H1 (cell line): ENCODE measurements at regions not wholly inside any gene's neighbourhood (a gene's known extent, or its start where the extent isn't known, plus 50 kb on each side); places are given as distances from the start of the nearest gene placed in this dataset.

Experiments
- CTCF ChIA-PET: fragments of 300-600 bp; sonication (Branson Sonifier 250); formaldehyde crosslinking; loops from one replicate; lab custom pipeline; 2021; ENCODE audit not compliant: partially characterized antibody; lab: Charles Lee
- POLR2A ChIA-PET: fragments of 300-600 bp; sonication (Branson Sonifier 250); formaldehyde crosslinking; loops from one replicate; lab custom pipeline; 2021; ENCODE audit warnings: inconsistent platforms; ENCODE audit not compliant: partially characterized antibody; lab: Charles Lee
- DNase-seq, 2 experiments: peaks; one replicate each; pipeline versions ENCODE4 v3.0.0 to v3.0.0-alpha.2; 2010 to 2022; ENCODE audit warnings: low spot score in 2 of 2, low read depth in 1 of 2, mixed read lengths in 1 of 2
- FAIRE-seq: peaks from 2 replicates; lab custom pipeline; 2011; peaks lifted over from hg19 to GRCh38; lab: Jason Lieb, UNC
- H2AFZ ChIP-seq: 2 replicates; pipeline ENCODE4 v1.8.1; 2012; ENCODE audit warnings: low read length, inconsistent platforms
- H2AK5ac ChIP-seq: 2 replicates; pipeline ENCODE4 v1.6.1; 2013; ENCODE audit warnings: low read depth, low read length
- H2BK120ac ChIP-seq: replicated peaks from 2 replicates; pipeline ENCODE3; 2013; ENCODE audit warnings: low read depth, low read length, inconsistent platforms
- H2BK12ac ChIP-seq: 2 replicates; pipeline ENCODE4 v1.6.1; 2013; ENCODE audit warnings: low read depth, low read length
- H2BK15ac ChIP-seq: 2 replicates; pipeline ENCODE4 v1.6.1; 2013; ENCODE audit warnings: low read length
- H2BK20ac ChIP-seq: 2 replicates; pipeline ENCODE4 v1.6.1; 2013; ENCODE audit warnings: low read length
- H2BK5ac ChIP-seq: 2 replicates; pipeline ENCODE4 v1.6.1; 2013; ENCODE audit warnings: low read depth, low read length
- H3K14ac ChIP-seq: 2 replicates; pipeline ENCODE4 v1.6.1; 2013; ENCODE audit warnings: inconsistent platforms; ENCODE audit not compliant: insufficient read length
- H3K18ac ChIP-seq: 2 replicates; pipeline ENCODE4 v1.6.1; 2013; ENCODE audit warnings: low read length; ENCODE audit errors: extremely low read depth
- H3K23ac ChIP-seq: 2 replicates; pipeline ENCODE4 v1.6.1; 2013; ENCODE audit warnings: inconsistent platforms; ENCODE audit not compliant: insufficient read length
- H3K23me2 ChIP-seq: 2 replicates; pipeline ENCODE4 v1.6.1; 2013; ENCODE audit warnings: low read depth, low read length
- H3K27ac ChIP-seq: 2 replicates; pipeline ENCODE4 v1.6.1; 2011; ENCODE audit warnings: low read depth, low read length, inconsistent platforms
- H3K27me3 ChIP-seq, 4 experiments: replicated peaks in 1 of 4; 1 replicate in 1 of 4; 2 replicates in 3 of 4; pipeline versions ENCODE4 v1.6.1 to v1.8.1; 2011 to 2013; ENCODE audit warnings: low read length in 3 of 4, mild to moderate bottlenecking in 3 of 4, inconsistent platforms in 2 of 4, mixed read lengths in 2 of 4, moderate library complexity in 1 of 4; ENCODE audit not compliant: control insufficient read depth in 3 of 4, insufficient read depth in 3 of 4; ENCODE audit errors: extremely low read depth in 1 of 4
- H3K36me3 ChIP-seq, 4 experiments: 2 replicates each; pipeline versions ENCODE4 v1.6.1 to v1.8.1; 2011 to 2013; ENCODE audit warnings: mild to moderate bottlenecking in 4 of 4, low read length in 3 of 4, moderate library complexity in 2 of 4, control low read depth in 1 of 4, inconsistent platforms in 1 of 4; ENCODE audit not compliant: insufficient read depth in 4 of 4, control insufficient read depth in 2 of 4
- H3K4ac ChIP-seq: replicated peaks from 2 replicates; pipeline ENCODE3; 2013; ENCODE audit warnings: low read length, low read depth, mixed read lengths, inconsistent platforms; ENCODE audit not compliant: insufficient read length
- H3K4me1 ChIP-seq, 4 experiments: replicated peaks in 1 of 4; 1 replicate in 1 of 4; 2 replicates in 3 of 4; pipeline versions ENCODE4 v1.6.1 to v1.8.1; 2011 to 2013; ENCODE audit warnings: low read length in 3 of 4, inconsistent platforms in 2 of 4, mixed read lengths in 1 of 4; ENCODE audit not compliant: insufficient read depth in 4 of 4, control insufficient read depth in 3 of 4
- H3K4me2 ChIP-seq, 2 experiments: 2 replicates each; pipeline versions ENCODE4 v1.6.1 to v1.8.1; 2011 to 2013; ENCODE audit warnings: low read depth in 2 of 2, low read length in 2 of 2, control low read depth in 1 of 2, inconsistent platforms in 1 of 2, mild to moderate bottlenecking in 1 of 2; ENCODE audit not compliant: insufficient read depth in 1 of 2
- H3K4me3 ChIP-seq, 4 experiments: fragments of 200-600, 300-600 bp in 1 of 4; sonication (generic), shearing (Covaris generic), sonication (Bioruptor Twin) in 1 of 4; 2 replicates each; pipeline versions ENCODE4 v1.5.1 to v1.8.1; 2011 to 2016; ENCODE audit warnings: low read length in 4 of 4, low read depth in 3 of 4, control low read depth in 2 of 4, inconsistent platforms in 2 of 4, mild to moderate bottlenecking in 2 of 4, mixed read lengths in 1 of 4, moderate library complexity in 1 of 4; ENCODE audit not compliant: insufficient read depth in 2 of 4; ENCODE audit errors: extremely low read depth in 1 of 4
- H3K56ac ChIP-seq: replicated peaks from 2 replicates; pipeline ENCODE3; 2013; ENCODE audit warnings: low read depth, mild to moderate bottlenecking, mixed read lengths, low read length, inconsistent platforms; ENCODE audit not compliant: insufficient read length
- H3K79me1 ChIP-seq: 2 replicates; pipeline ENCODE4 v1.6.1; 2013; ENCODE audit warnings: low read depth, low read length, control low read depth
- H3K79me2 ChIP-seq, 2 experiments: 2 replicates each; pipeline versions ENCODE4 v1.6.1 to v1.8.1; 2012 to 2013; ENCODE audit warnings: low read length in 2 of 2, mild to moderate bottlenecking in 2 of 2, inconsistent platforms in 1 of 2; ENCODE audit not compliant: insufficient read depth in 2 of 2, control insufficient read depth in 1 of 2
- H3K9ac ChIP-seq, 4 experiments: replicated peaks in 1 of 4; 1 replicate in 1 of 4; 2 replicates in 3 of 4; pipeline versions ENCODE4 v1.6.1 to v1.8.1; 2011 to 2013; ENCODE audit warnings: low read depth in 3 of 4, low read length in 3 of 4, control low read depth in 2 of 4, mild to moderate bottlenecking in 2 of 4, moderate library complexity in 2 of 4, inconsistent platforms in 1 of 4; ENCODE audit errors: extremely low read depth in 1 of 4
- H3K9me3 ChIP-seq, 2 experiments: 2 replicates each; pipeline versions ENCODE4 v1.6.1 to v1.8.1; 2012 to 2013; ENCODE audit warnings: mild to moderate bottlenecking in 2 of 2, moderate library complexity in 2 of 2, control low read depth in 1 of 2, inconsistent platforms in 1 of 2, low read depth in 1 of 2, low read length in 1 of 2, mixed read lengths in 1 of 2; ENCODE audit not compliant: insufficient read depth in 2 of 2
- H4K20me1 ChIP-seq, 2 experiments: replicated peaks in 1 of 2; 2 replicates each; pipeline versions ENCODE3 to v1.8.1; 2011 to 2013; ENCODE audit warnings: inconsistent platforms in 2 of 2, low read length in 2 of 2, mild to moderate bottlenecking in 1 of 2; ENCODE audit not compliant: insufficient read depth in 2 of 2, control insufficient read depth in 1 of 2
- H4K5ac ChIP-seq: 2 replicates; pipeline ENCODE4 v1.6.1; 2013; ENCODE audit warnings: low read length, low read depth, mixed read lengths, inconsistent platforms; ENCODE audit not compliant: insufficient read length
- H4K8ac ChIP-seq: 2 replicates; pipeline ENCODE4 v1.8.0; 2013; ENCODE audit warnings: mild to moderate bottlenecking, moderate library complexity, low read length, inconsistent platforms; ENCODE audit not compliant: insufficient read depth; ENCODE audit errors: extremely low read depth
- H4K91ac ChIP-seq: replicated peaks from 2 replicates; pipeline ENCODE3; 2013; ENCODE audit warnings: low read length, mixed read lengths, inconsistent platforms; ENCODE audit not compliant: insufficient read length
- RAD21 ChIP-seq, 2 experiments: IDR thresholded peaks in 1 of 2; conservative IDR thresholded peaks in 1 of 2; 2 replicates each; pipeline ENCODE4 v1.6.1; 2011; ENCODE audit warnings: low read depth in 2 of 2, low read length in 2 of 2, improper control_type of control experiment in 1 of 2, inconsistent platforms in 1 of 2, mild to moderate bottlenecking in 1 of 2, moderate library complexity in 1 of 2
- WGBS, 2 experiments: shearing (Covaris generic) in 1 of 2; methylation state at CpG; one replicate each; pipeline versions ENCODE4 v1.1.6 to v1.1.7; 2013 to 2015; ENCODE audit warnings: low lambda C conversion rate in 2 of 2, mixed read lengths in 2 of 2, inconsistent platforms in 1 of 2, low coverage in 1 of 2, missing lambda C conversion rate in 1 of 2; ENCODE audit not compliant: insufficient replicate concordance in 2 of 2, insufficient coverage in 1 of 2, insufficient read length in 1 of 2; ENCODE audit errors: extremely low coverage in 1 of 2, missing lambda C conversion rate in 1 of 2; 5-methylcytosine and 5-hydroxymethylcytosine counted together

GRCh38 chr13:83298617-83299016 lies 583.7 kb downstream of the SLITRK1 start:
- Histone ChIP-seq H3K23me2 (no peaks in the 10 kb centered on the region), H2BK120ac (no peak overlapping the region), H4K91ac (no peak overlapping the region), H2BK5ac (no peak overlapping the region), H3K9ac (no peak overlapping the region), H4K8ac (no peak overlapping the region), H2AFZ (no peak overlapping the region), H3K14ac (no peak overlapping the region), H2BK20ac (no peak overlapping the region), H3K4me3 (no peak overlapping the region), H3K56ac (no peak overlapping the region), H3K36me3 (no peaks in the 10 kb centered on the region), H2BK12ac (no peak overlapping the region), H3K4me1 (no peaks in the 10 kb centered on the region), H3K27me3 (no peaks in the 10 kb centered on the region), H3K23ac (no peak overlapping the region), H3K4ac (no peak overlapping the region), H3K18ac (no peak overlapping the region), H3K79me2 (no peaks in the 10 kb centered on the region), H3K27ac (no peak overlapping the region), H3K79me1 (no peaks in the 10 kb centered on the region), H3K9me3 (no peaks in the 10 kb centered on the region), H4K5ac (no peak overlapping the region), H2BK15ac (no peak overlapping the region), H2AK5ac (no peak overlapping the region), H3K4me2 (no peak overlapping the region), H4K20me1 (no peaks in the 10 kb centered on the region)
- DNase-seq (no peak), FAIRE-seq (no peak)
- WGBS, 2 experiments = 100% methylated on average over 1 of the region's 1 CpG; no CpG with 5 or more reads in 1 of the 2 experiments
- ChIA-PET POLR2A (no interaction called here), CTCF (no interaction called here)
- no peak for TF ChIP-seq RAD21 (IDR thresholded peaks at IDR 0.05 in 1 of 2, conservative IDR thresholded peaks at IDR 0.05 in 1 of 2; ENCODE audit: low read depth in 2 of 2, low read length in 2 of 2)
